IMR-90 (cell line): ENCODE measurements at regions not wholly inside any gene's neighbourhood (a gene's known extent, or its start where the extent isn't known, plus 50 kb on each side); places are given as distances from the start of the nearest gene placed in this dataset.

ENCODE experiments used
- ATAC-seq: fragments of 200-7000 bp; cut with Tn5 transposase; 2 replicates; pipeline ENCODE4 v1.9.1; 2020; ENCODE audit warnings: low read depth, mild to moderate bottlenecking, moderate library complexity
- BruUV-seq: library from RNA; stranded (reverse); fragments of 400-500 nt; replicated peaks from 2 replicates; lab custom pipeline; 2021; lab: Mats Ljungman, UMichigan
- CTCF ChIA-PET: fragments of 300-600 bp; formaldehyde crosslinking; extraction: SDS; loops from one replicate; lab custom pipeline; 2021; ENCODE audit warnings: antibody characterized with exemption; lab: Yijun Ruan, JAX
- POLR2A ChIA-PET: fragments of 300-600 bp; sonication (Branson Sonifier 250); formaldehyde crosslinking; loops from one replicate; lab custom pipeline; 2022; ENCODE audit warnings: antibody characterized with exemption; ENCODE audit not compliant: unreplicated experiment; lab: Charles Lee
- DNase-seq: peaks from one replicate; pipeline ENCODE4 v3.0.0; 2013
- H2AFZ ChIP-seq: replicated peaks from 2 replicates; pipeline ENCODE3; 2013; ENCODE audit warnings: low read length, mild to moderate bottlenecking; ENCODE audit not compliant: poor library complexity
- H2AK5ac ChIP-seq: 2 replicates; pipeline ENCODE4 v1.6.1; 2013; ENCODE audit warnings: low read depth, low read length, inconsistent platforms
- H2AK9ac ChIP-seq: replicated peaks from 2 replicates; pipeline ENCODE3; 2013; ENCODE audit warnings: mild to moderate bottlenecking, low read depth, low read length, moderate library complexity; ENCODE audit not compliant: poor library complexity
- H2BK120ac ChIP-seq: 2 replicates; pipeline ENCODE4 v1.6.1; 2013; ENCODE audit warnings: low read depth, low read length, inconsistent platforms
- H2BK15ac ChIP-seq: 3 replicates; pipeline ENCODE4 v1.6.1; 2013; ENCODE audit warnings: low read depth, low read length, inconsistent platforms
- H2BK20ac ChIP-seq: 2 replicates; pipeline ENCODE4 v1.6.1; 2013; ENCODE audit warnings: low read depth, mild to moderate bottlenecking, inconsistent platforms, low read length, moderate library complexity
- H2BK5ac ChIP-seq: 2 replicates; pipeline ENCODE4 v1.6.1; 2013; ENCODE audit warnings: mild to moderate bottlenecking, low read depth, low read length, inconsistent platforms; ENCODE audit not compliant: poor library complexity, severe bottlenecking
- H3K14ac ChIP-seq: replicated peaks from 2 replicates; pipeline ENCODE4 v1.6.1; 2013; ENCODE audit warnings: low read depth, low read length, inconsistent platforms
- H3K18ac ChIP-seq: 2 replicates; pipeline ENCODE4 v1.6.1; 2013; ENCODE audit warnings: low read depth, low read length, control low read depth
- H3K23ac ChIP-seq: 2 replicates; pipeline ENCODE4 v1.6.1; 2013; ENCODE audit warnings: low read depth, low read length, inconsistent platforms
- H3K27ac ChIP-seq: 2 replicates; pipeline ENCODE4 v1.5.1; 2013; ENCODE audit warnings: mild to moderate bottlenecking, control low read depth, low read length; ENCODE audit not compliant: insufficient read depth
- H3K27me3 ChIP-seq: 2 replicates; pipeline ENCODE4 v1.6.1; 2013; ENCODE audit warnings: low read length; ENCODE audit not compliant: control insufficient read depth, insufficient read depth
- H3K36me3 ChIP-seq: 2 replicates; pipeline ENCODE4 v1.6.1; 2013; ENCODE audit warnings: low read length, mixed read lengths; ENCODE audit not compliant: control insufficient read depth, insufficient read depth
- H3K4ac ChIP-seq: 2 replicates; pipeline ENCODE4 v1.6.1; 2013; ENCODE audit warnings: low read depth, low read length, inconsistent platforms
- H3K4me1 ChIP-seq: 2 replicates; pipeline ENCODE4 v1.6.1; 2013; ENCODE audit warnings: low read length, mixed read lengths; ENCODE audit not compliant: control insufficient read depth, insufficient read depth
- H3K4me2 ChIP-seq: 2 replicates; pipeline ENCODE4 v1.6.1; 2013; ENCODE audit warnings: low read depth, mild to moderate bottlenecking, control low read depth, low read length, moderate library complexity
- H3K4me3 ChIP-seq: 2 replicates; pipeline ENCODE4 v1.5.1; 2013; ENCODE audit warnings: low read depth, mild to moderate bottlenecking, control low read depth, low read length, moderate library complexity; ENCODE audit not compliant: insufficient read depth
- H3K56ac ChIP-seq: 2 replicates; pipeline ENCODE4 v1.6.1; 2013; ENCODE audit warnings: low read length, inconsistent platforms; ENCODE audit not compliant: insufficient read depth; ENCODE audit errors: extremely low read depth
- H3K79me1 ChIP-seq, 2 experiments: 2 replicates each; pipeline ENCODE4 v1.6.1; 2013; ENCODE audit warnings: low read length in 2 of 2, inconsistent platforms in 1 of 2, low read depth in 1 of 2
- H3K9ac ChIP-seq: 2 replicates; pipeline ENCODE4 v1.6.1; 2013; ENCODE audit warnings: low read depth, low read length, control low read depth
- H3K9me1 ChIP-seq: 2 replicates; pipeline ENCODE4 v1.6.1; 2013; ENCODE audit warnings: low read length, inconsistent platforms; ENCODE audit not compliant: insufficient read depth
- H3K9me3 ChIP-seq: 2 replicates; pipeline ENCODE4 v1.6.1; 2013; ENCODE audit warnings: low read length; ENCODE audit not compliant: control insufficient read depth, insufficient read depth
- H4K20me1 ChIP-seq: 2 replicates; pipeline ENCODE4 v1.6.1; 2013; ENCODE audit warnings: low read length, inconsistent platforms; ENCODE audit not compliant: insufficient read depth
- H4K5ac ChIP-seq: 2 replicates; pipeline ENCODE4 v1.6.1; 2013; ENCODE audit warnings: mild to moderate bottlenecking, low read depth, low read length, control low read depth
- H4K8ac ChIP-seq, 2 experiments: 2 replicates each; pipeline ENCODE4 v1.6.1; 2013; ENCODE audit warnings: low read depth in 2 of 2, low read length in 2 of 2, control low read depth in 1 of 2, inconsistent platforms in 1 of 2
- H4K91ac ChIP-seq: 2 replicates; pipeline ENCODE4 v1.6.1; 2013; ENCODE audit warnings: low read depth, low read length, inconsistent platforms; ENCODE audit not compliant: insufficient read depth
- BHLHE40 ChIP-seq: fragments of 150-350 bp; IDR thresholded peaks from 2 replicates; pipeline ENCODE4 v1.6.1; 2016; ENCODE audit warnings: mild to moderate bottlenecking, low read depth, low read length
- CEBPB ChIP-seq: IDR thresholded peaks from 2 replicates; pipeline ENCODE4 v1.6.1; 2012; ENCODE audit warnings: low read depth, low read length, improper control_type of control experiment
- CHD1 ChIP-seq: IDR thresholded peaks from 2 replicates; pipeline ENCODE4 v1.6.1; 2012; ENCODE audit warnings: low read depth, low read length, improper control_type of control experiment
- CTCF ChIP-seq: conservative IDR thresholded peaks from 2 replicates; pipeline ENCODE4 v1.5.1; 2012; ENCODE audit warnings: mild to moderate bottlenecking, low read depth, low read length, improper control_type of control experiment
- ELK1 ChIP-seq: fragments of 150-350 bp; IDR thresholded peaks from 2 replicates; pipeline ENCODE4 v1.6.1; 2016; ENCODE audit warnings: low read depth, mild to moderate bottlenecking, low read length, moderate library complexity, borderline replicate concordance
- FOS ChIP-seq: fragments of 150-350 bp; IDR thresholded peaks from 2 replicates; pipeline ENCODE4 v1.6.1; 2016; ENCODE audit warnings: low read depth, low read length
- MAZ ChIP-seq: IDR thresholded peaks from 2 replicates; pipeline ENCODE4 v1.6.1; 2012; ENCODE audit warnings: low read depth, mild to moderate bottlenecking, low read length, improper control_type of control experiment, moderate library complexity, borderline replicate concordance
- MXI1 ChIP-seq: IDR thresholded peaks from 2 replicates; pipeline ENCODE4 v1.6.1; 2012; ENCODE audit warnings: low read depth, mild to moderate bottlenecking, low read length, moderate library complexity, borderline replicate concordance
- NFE2L2 ChIP-seq: fragments of 150-350 bp; IDR thresholded peaks from 2 replicates; pipeline ENCODE4 v1.6.1; 2016; ENCODE audit warnings: low read depth, mild to moderate bottlenecking, low read length
- POLR2A ChIP-seq: IDR thresholded peaks from 2 replicates; pipeline ENCODE4 v1.6.1; 2012; ENCODE audit warnings: mild to moderate bottlenecking, low read depth, low read length
- RAD21 ChIP-seq: IDR thresholded peaks from 2 replicates; pipeline ENCODE4 v1.6.1; 2012; ENCODE audit warnings: low read length, improper control_type of control experiment
- RCOR1 ChIP-seq: IDR thresholded peaks from 2 replicates; pipeline ENCODE4 v1.6.1; 2012; ENCODE audit warnings: mild to moderate bottlenecking, low read length, improper control_type of control experiment; ENCODE audit not compliant: insufficient replicate concordance
- RFX5 ChIP-seq: IDR thresholded peaks from 2 replicates; pipeline ENCODE4 v1.8.0; 2012; ENCODE audit warnings: low read depth, mild to moderate bottlenecking, low read length, moderate library complexity
- SMC3 ChIP-seq: fragments of 150-350 bp; IDR thresholded peaks from 2 replicates; pipeline ENCODE4 v1.6.1; 2016; ENCODE audit warnings: low read depth, mild to moderate bottlenecking, antibody characterized with exemption, low read length, moderate library complexity
- WGBS, 2 experiments: methylation state at CpG; one replicate each; pipeline versions ENCODE4 v1.1.5 to v1.1.7; 2013; ENCODE audit warnings: missing lambda C conversion rate in 2 of 2; ENCODE audit not compliant: insufficient read length in 1 of 2; ENCODE audit errors: extremely low coverage in 2 of 2; 5-methylcytosine and 5-hydroxymethylcytosine counted together
- dilution Hi-C: fragments of 300-500 bp; cut with HindIII; formaldehyde crosslinking; loops from one replicate; pipeline ENCODE4 v1.14.3; 2018; ENCODE audit warnings: low sequenced_read_pairs; ENCODE audit not compliant: unreplicated experiment
- in situ Hi-C: fragments of 300-500 bp; cut with MboI; formaldehyde crosslinking; loops from 3 replicates; pipeline ENCODE4 v1.14.3; 2019; ENCODE audit warnings: low sequenced_read_pairs, inconsistent platforms, mixed read lengths
- intact Hi-C: fragments of 100-400 bp; cut with micrococcal nuclease; formaldehyde crosslinking; loops from 2 replicates; pipeline ENCODE4 v1.10.0; 2022

- intact Hi-C loops, result no loop called here
- Histone ChIP-seq H3K4me1 (no peaks in the 10 kb centered on the region), H3K27me3 (no peaks in the 10 kb centered on the region), H2BK120ac (no peak overlapping the region), H2AK5ac (no peak overlapping the region), H4K91ac (no peak overlapping the region), H3K14ac (no peak overlapping the region), H3K4me3 (no peak overlapping the region), H3K9me1 (no peaks in the 10 kb centered on the region), H3K9me3 (no peaks in the 10 kb centered on the region), H3K4me2 (no peak overlapping the region), H4K8ac (no peak overlapping the region), H2BK5ac (no peak overlapping the region), H3K79me1 (no peaks in the 10 kb centered on the region), H3K18ac (no peak overlapping the region), H4K5ac (no peak overlapping the region), H2BK20ac (no peak overlapping the region), H3K23ac (no peak overlapping the region), H2AK9ac (no peak overlapping the region), H2AFZ (no peak overlapping the region), H2BK15ac (no peak overlapping the region), H3K56ac (no peak overlapping the region), H3K27ac (no peak overlapping the region), H3K36me3 (no peaks in the 10 kb centered on the region), H3K9ac (no peak overlapping the region), H4K20me1 (no peaks in the 10 kb centered on the region), H3K4ac (no peak overlapping the region)
- TF ChIP-seq FOS (no peak), NFE2L2 (no peak), ELK1 (no peak), CHD1 (no peak), CEBPB (no peak), RCOR1 (no peak), MAZ (no peak), SMC3 (no peak), CTCF (no peak), BHLHE40 (no peak), MXI1 (no peak), POLR2A (no peak), RAD21 (no peak), RFX5 (no peak)
- no peak for ATAC-seq
- dilution Hi-C loops, result no loop called here
- no TSS peak for BruUV-seq
- no peak for DNase-seq
- WGBS, 2 experiments, result no CpG with 5 or more reads among the region's 3 CpGs
- ChIA-PET POLR2A (no interaction called here), CTCF (no interaction called here)
- in situ Hi-C loops, result no loop called here
Measured at GRCh38 chr1:208485512-208485911, 241.3 kb upstream of the PLXNA2 start.
